Choroid plexus epithelial cell (primary cell): ENCODE measurements at regions not wholly inside any gene's neighbourhood (a gene's known extent, or its start where the extent isn't known, plus 50 kb on each side); places are given as distances from the start of the nearest gene placed in this dataset.
A peak's percentile ranks its signal among the peaks of the same experiment; 100 is the strongest.

Experiments
- DNase-seq: peaks from one replicate; pipeline ENCODE4 v3.0.0-alpha.2; 2010; ENCODE audit warnings: low read depth
- H3K4me3 ChIP-seq: 2 replicates; pipeline ENCODE4 v1.5.1; 2011; ENCODE audit warnings: low read depth, mild to moderate bottlenecking, control low read depth, low read length, moderate library complexity
- TF ChIP-seq, protein P1 (sequence below): conservative IDR thresholded peaks from 2 replicates; pipeline ENCODE4 v1.5.1; 2011; ENCODE audit warnings: low read depth, mild to moderate bottlenecking, control low read depth, inconsistent platforms, low read length, moderate library complexity

DNA sequence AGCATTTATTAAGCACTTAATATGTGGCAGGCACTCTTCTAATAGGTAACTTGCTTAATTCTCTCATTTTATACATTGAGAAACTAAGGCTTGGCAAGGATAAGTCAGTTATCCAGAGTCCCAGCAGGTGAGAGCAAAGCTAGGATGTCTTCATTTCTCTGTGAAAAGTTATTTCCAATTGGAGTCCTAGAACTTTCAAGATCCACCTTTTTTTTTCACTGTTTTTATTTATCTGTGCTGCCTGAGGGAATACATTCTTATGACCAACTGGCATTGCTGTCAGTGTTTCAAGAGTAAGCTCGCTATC is 56.2 kb upstream of the ETAA1 start:
- no peak overlapping the region for H3K4me3 ChIP-seq
- no peak for DNase-seq
- TF ChIP-seq, protein P1, sequence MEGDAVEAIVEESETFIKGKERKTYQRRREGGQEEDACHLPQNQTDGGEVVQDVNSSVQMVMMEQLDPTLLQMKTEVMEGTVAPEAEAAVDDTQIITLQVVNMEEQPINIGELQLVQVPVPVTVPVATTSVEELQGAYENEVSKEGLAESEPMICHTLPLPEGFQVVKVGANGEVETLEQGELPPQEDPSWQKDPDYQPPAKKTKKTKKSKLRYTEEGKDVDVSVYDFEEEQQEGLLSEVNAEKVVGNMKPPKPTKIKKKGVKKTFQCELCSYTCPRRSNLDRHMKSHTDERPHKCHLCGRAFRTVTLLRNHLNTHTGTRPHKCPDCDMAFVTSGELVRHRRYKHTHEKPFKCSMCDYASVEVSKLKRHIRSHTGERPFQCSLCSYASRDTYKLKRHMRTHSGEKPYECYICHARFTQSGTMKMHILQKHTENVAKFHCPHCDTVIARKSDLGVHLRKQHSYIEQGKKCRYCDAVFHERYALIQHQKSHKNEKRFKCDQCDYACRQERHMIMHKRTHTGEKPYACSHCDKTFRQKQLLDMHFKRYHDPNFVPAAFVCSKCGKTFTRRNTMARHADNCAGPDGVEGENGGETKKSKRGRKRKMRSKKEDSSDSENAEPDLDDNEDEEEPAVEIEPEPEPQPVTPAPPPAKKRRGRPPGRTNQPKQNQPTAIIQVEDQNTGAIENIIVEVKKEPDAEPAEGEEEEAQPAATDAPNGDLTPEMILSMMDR = no peak

DNA sequence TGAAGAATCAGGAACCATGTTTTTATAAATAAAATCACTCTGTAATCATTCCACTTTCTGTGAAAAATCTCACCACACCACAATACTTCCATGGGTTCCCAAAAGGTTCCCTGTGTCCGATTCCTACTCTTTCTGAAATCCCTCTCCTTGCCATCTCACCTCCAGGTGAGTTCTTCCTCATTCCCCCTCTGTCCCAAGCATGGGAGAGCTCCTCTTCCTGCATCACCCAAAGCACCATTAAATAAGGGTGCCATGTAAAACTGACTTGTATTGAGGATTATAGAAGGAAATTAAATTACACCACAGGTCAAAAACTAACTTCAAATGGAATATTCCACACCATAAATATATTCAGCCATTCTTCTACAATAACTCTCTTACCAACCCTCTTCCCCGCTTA is 55.8 kb upstream of the ETAA1 start:
- no peak for DNase-seq
- no peak overlapping the region for H3K4me3 ChIP-seq
- TF ChIP-seq, protein P1 = no peak

DNA sequence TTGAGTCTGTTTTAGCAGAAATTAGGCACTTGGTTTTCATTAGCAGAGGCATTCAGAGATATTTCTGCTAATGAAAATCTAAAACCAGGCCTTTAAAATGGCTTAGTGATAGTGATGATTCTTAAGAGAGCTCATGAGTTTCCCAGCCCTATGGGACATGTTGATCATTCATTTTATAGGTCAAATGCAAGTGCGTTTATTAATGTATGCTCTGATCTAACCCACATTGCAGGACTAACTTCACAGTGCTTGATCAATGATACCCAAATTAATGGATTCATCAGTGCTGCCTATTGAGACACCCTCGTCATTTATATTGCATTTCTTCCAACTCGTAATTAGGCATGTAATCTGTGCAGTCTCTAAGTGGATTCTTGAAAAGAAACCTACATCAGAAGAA is 54.7 kb upstream of the ETAA1 start:
- no peak for DNase-seq
- no peak overlapping the region for H3K4me3 ChIP-seq
- TF ChIP-seq, protein P1 = no peak

DNA sequence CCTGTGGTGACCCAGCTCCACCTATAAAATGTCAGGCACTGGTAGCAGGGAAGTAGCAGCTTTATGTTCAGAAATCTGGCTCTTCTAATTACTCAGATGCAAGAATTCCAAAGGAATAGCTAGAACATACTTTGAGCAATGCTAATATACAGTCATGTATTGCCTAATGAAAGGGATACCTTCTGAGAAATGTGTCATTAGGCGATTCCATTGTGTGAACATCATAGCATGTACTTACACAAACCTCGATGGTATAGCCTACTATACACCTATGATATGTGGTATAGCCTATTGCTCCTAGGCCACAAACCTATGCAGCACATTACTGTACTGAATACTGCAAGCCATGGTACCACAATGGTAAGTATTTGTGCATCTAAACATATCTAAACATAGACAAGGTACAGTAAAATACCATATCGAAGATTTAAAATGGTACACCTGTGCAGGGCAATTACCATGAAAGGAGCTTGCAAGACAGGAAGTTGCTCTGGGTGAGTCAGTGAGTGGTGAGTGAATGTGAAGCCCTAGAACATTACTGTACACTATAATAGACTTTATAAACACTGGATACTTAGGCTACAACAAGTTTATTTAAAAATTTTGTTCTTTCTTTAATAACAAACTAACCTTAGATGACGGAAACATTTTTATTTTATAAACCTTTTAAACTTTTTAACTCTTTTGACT is 50.3 kb upstream of the ETAA1 start:
- H3K4me3 ChIP-seq = no peak overlapping the region
- DNase-seq = peak; percentile 48
- TF ChIP-seq, protein P1 = no peak
